Mucosa of rectum (tissue), 2 donors: ENCODE measurements at regions not wholly inside any gene's neighbourhood (a gene's known extent, or its start where the extent isn't known, plus 50 kb on each side); places are given as distances from the start of the nearest gene placed in this dataset.

Source experiments
- H3K27ac ChIP-seq, 2 donors: one replicate each; pipeline ENCODE4 v1.7.0; 2013; ENCODE audit warnings: inconsistent platforms in 2 of 2, low read depth in 2 of 2, low read length in 2 of 2
- H3K27me3 ChIP-seq, 2 donors: one replicate each; pipeline ENCODE4 v1.7.0; 2013; ENCODE audit warnings: low read length in 2 of 2; ENCODE audit not compliant: control insufficient read depth in 2 of 2, insufficient read depth in 2 of 2
- H3K36me3 ChIP-seq, 2 donors: one replicate each; pipeline ENCODE4 v1.7.0; 2013; ENCODE audit warnings: low read length in 2 of 2; ENCODE audit not compliant: control insufficient read depth in 2 of 2, insufficient read depth in 2 of 2
- H3K4me1 ChIP-seq, 2 donors: one replicate each; pipeline ENCODE4 v1.7.0; 2013; ENCODE audit warnings: low read length in 2 of 2, mild to moderate bottlenecking in 1 of 2; ENCODE audit not compliant: control insufficient read depth in 2 of 2, insufficient read depth in 2 of 2
- H3K4me3 ChIP-seq, 2 donors: one replicate each; pipeline ENCODE4 v1.7.0; 2013; ENCODE audit warnings: low read length in 2 of 2
- H3K9ac ChIP-seq, 2 donors: one replicate each; pipeline ENCODE4 v1.7.0; 2013; ENCODE audit warnings: low read length in 2 of 2, low read depth in 1 of 2, mild to moderate bottlenecking in 1 of 2
- H3K9me3 ChIP-seq, 2 donors: one replicate each; pipeline ENCODE4 v1.7.0; 2013; ENCODE audit warnings: low read length in 2 of 2; ENCODE audit not compliant: control insufficient read depth in 2 of 2
- donor health status: healthy.
- donor health status: Normal muscosa, but diverticular disease.

GRCh38 chr15:93171476-93171875 is 82.5 kb upstream of the RGMA start:
- Histone ChIP-seq H3K4me3 (no peak overlapping the region), H3K9ac (no peak overlapping the region), H3K9me3 (no peaks in the 10 kb centered on the region), H3K36me3 (no peaks in the 10 kb centered on the region), H3K27ac (no peak overlapping the region), H3K27me3 (no peaks in the 10 kb centered on the region), H3K4me1 (no peaks in the 10 kb centered on the region)

GRCh38 chr15:93170329-93170728 is 81.3 kb upstream of the RGMA start:
- no peaks in the 10 kb centered on the region for H3K36me3 ChIP-seq
- no peak overlapping the region for H3K9ac ChIP-seq
- H3K9me3 ChIP-seq: no peaks in the 10 kb centered on the region
- H3K27ac ChIP-seq: no peak overlapping the region
- no peaks in the 10 kb centered on the region for H3K27me3 ChIP-seq
- H3K4me1 ChIP-seq: no peaks in the 10 kb centered on the region
- no peak overlapping the region for H3K4me3 ChIP-seq

GRCh38 chr15:93168910-93169309 is 79.9 kb upstream of the RGMA start:
- Histone ChIP-seq H3K27ac (no peak overlapping the region), H3K9me3 (no peaks in the 10 kb centered on the region), H3K4me3 (no peak overlapping the region), H3K4me1 (no peaks in the 10 kb centered on the region), H3K36me3 (no peaks in the 10 kb centered on the region), H3K27me3 (no peaks in the 10 kb centered on the region), H3K9ac (no peak overlapping the region)

- Histone ChIP-seq H3K9ac (no peak overlapping the region), H3K4me3 (no peak overlapping the region), H3K36me3 (no peaks in the 10 kb centered on the region), H3K4me1 (no peaks in the 10 kb centered on the region), H3K9me3 (no peaks in the 10 kb centered on the region), H3K27ac (no peak overlapping the region), H3K27me3 (no peaks in the 10 kb centered on the region)
These were observed 78.3 kb upstream of the RGMA start for GRCh38 chr15:93167291-93167690.

GRCh38 chr15:93166675-93167074 is 77.7 kb upstream of the RGMA start:
- no peak overlapping the region for H3K9ac ChIP-seq
- no peaks in the 10 kb centered on the region for H3K27me3 ChIP-seq
- H3K36me3 ChIP-seq: no peaks in the 10 kb centered on the region
- no peak overlapping the region for H3K4me3 ChIP-seq
- H3K9me3 ChIP-seq: no peaks in the 10 kb centered on the region
- H3K27ac ChIP-seq: no peak overlapping the region
- no peaks in the 10 kb centered on the region for H3K4me1 ChIP-seq

GRCh38 chr15:93165734-93166470 is 76.9 kb upstream of the RGMA start:
- no peaks in the 10 kb centered on the region for H3K4me1 ChIP-seq
- no peak overlapping the region for H3K4me3 ChIP-seq
- no peaks in the 10 kb centered on the region for H3K27me3 ChIP-seq
- no peaks in the 10 kb centered on the region for H3K9me3 ChIP-seq
- H3K9ac ChIP-seq: no peak overlapping the region
- H3K36me3 ChIP-seq: no peaks in the 10 kb centered on the region
- H3K27ac ChIP-seq: no peak overlapping the region

- H3K27ac ChIP-seq: no peak overlapping the region
- H3K4me3 ChIP-seq: no peak overlapping the region
- H3K9me3 ChIP-seq: no peaks in the 10 kb centered on the region
- H3K27me3 ChIP-seq: no peaks in the 10 kb centered on the region
- no peaks in the 10 kb centered on the region for H3K4me1 ChIP-seq
- no peaks in the 10 kb centered on the region for H3K36me3 ChIP-seq
- H3K9ac ChIP-seq: no peak overlapping the region
These were observed 75.4 kb upstream of the RGMA start for GRCh38 chr15:93164409-93164808.

- Histone ChIP-seq H3K27ac (no peak overlapping the region), H3K36me3 (no peaks in the 10 kb centered on the region), H3K9ac (no peak overlapping the region), H3K27me3 (no peaks in the 10 kb centered on the region), H3K4me1 (no peaks in the 10 kb centered on the region), H3K4me3 (no peak overlapping the region), H3K9me3 (no peaks in the 10 kb centered on the region)
These were observed 73.5 kb upstream of the RGMA start for GRCh38 chr15:93162560-93162959.

GRCh38 chr15:93159930-93160329 is 70.9 kb upstream of the RGMA start:
- Histone ChIP-seq H3K27me3 (no peaks in the 10 kb centered on the region), H3K36me3 (no peaks in the 10 kb centered on the region), H3K9me3 (no peaks in the 10 kb centered on the region), H3K4me3 (no peak overlapping the region), H3K27ac (no peak overlapping the region), H3K9ac (no peak overlapping the region), H3K4me1 (no peaks in the 10 kb centered on the region)

GRCh38 chr15:93158097-93158900 is 69.3 kb upstream of the RGMA start:
- Histone ChIP-seq H3K4me3 (no peak overlapping the region), H3K27me3 (no peaks in the 10 kb centered on the region), H3K9ac (no peak overlapping the region), H3K36me3 (no peaks in the 10 kb centered on the region), H3K9me3 (no peaks in the 10 kb centered on the region), H3K27ac (no peak overlapping the region), H3K4me1 (no peaks in the 10 kb centered on the region)
